ENCODE measurements at regions not wholly inside any gene's neighbourhood (a gene's known extent, or its start where the extent isn't known, plus 50 kb on each side); places are given as distances from the start of the nearest gene placed in this dataset.

DNA sequence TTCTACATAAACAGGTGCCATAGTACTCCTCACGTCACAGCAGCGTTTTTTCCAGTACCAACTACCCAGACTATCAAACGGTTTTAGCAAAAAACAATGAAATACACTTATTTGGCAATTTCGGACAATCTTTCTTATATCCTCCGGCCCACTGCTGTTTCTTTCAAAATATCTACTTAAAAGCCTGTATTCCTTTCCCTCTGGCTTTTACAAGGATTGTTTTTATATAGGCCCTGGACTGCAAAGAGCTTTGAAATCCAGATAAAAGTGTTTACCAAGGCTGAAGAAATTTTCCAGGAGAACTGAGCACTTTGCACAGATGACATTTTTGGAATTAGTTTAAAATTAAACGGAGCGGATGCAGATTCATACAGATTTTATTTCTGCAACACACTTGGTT, 255.9 kb upstream of the STARD13 start:
- no peak overlapping the region for H3K4me3 ChIP-seq (ENCODE audit: low read depth, low read length)
- TF ChIP-seq, protein P1, sequence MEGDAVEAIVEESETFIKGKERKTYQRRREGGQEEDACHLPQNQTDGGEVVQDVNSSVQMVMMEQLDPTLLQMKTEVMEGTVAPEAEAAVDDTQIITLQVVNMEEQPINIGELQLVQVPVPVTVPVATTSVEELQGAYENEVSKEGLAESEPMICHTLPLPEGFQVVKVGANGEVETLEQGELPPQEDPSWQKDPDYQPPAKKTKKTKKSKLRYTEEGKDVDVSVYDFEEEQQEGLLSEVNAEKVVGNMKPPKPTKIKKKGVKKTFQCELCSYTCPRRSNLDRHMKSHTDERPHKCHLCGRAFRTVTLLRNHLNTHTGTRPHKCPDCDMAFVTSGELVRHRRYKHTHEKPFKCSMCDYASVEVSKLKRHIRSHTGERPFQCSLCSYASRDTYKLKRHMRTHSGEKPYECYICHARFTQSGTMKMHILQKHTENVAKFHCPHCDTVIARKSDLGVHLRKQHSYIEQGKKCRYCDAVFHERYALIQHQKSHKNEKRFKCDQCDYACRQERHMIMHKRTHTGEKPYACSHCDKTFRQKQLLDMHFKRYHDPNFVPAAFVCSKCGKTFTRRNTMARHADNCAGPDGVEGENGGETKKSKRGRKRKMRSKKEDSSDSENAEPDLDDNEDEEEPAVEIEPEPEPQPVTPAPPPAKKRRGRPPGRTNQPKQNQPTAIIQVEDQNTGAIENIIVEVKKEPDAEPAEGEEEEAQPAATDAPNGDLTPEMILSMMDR (IDR thresholded peaks at IDR 0.05; ENCODE audit: low read depth, low read length) = no peak
- no peak for DNase-seq (ENCODE audit: low read depth, low spot score)
- in situ Hi-C loops (cut with HindIII; ENCODE audit: low sequenced_read_pairs) = no loop called here

DNA sequence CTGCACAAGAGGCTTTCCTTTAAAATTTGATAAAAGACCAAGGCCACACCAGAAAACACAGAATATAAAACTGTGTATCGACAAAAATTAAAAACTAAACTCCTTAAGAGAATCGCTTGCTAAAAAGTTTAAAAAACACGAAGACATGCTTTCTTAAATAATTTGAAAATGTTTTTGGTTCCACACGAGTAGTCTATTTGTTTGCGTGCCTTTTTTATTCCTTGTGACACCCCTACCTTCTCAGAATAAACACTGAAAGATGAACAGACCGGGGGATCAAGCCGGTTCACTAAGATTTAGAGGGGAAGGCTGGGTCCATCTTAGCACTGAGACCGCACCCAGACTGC, 256.4 kb upstream of the STARD13 start:
- H3K4me3 ChIP-seq (ENCODE audit: low read depth, low read length) = peak overlapping the region; percentile 57
- TF ChIP-seq, protein P1 (IDR thresholded peaks at IDR 0.05; ENCODE audit: low read depth, low read length) = no peak
- in situ Hi-C loops (cut with HindIII; ENCODE audit: low sequenced_read_pairs) = no loop called here
- DNase-seq (ENCODE audit: low read depth, low spot score) = no peak

DNA sequence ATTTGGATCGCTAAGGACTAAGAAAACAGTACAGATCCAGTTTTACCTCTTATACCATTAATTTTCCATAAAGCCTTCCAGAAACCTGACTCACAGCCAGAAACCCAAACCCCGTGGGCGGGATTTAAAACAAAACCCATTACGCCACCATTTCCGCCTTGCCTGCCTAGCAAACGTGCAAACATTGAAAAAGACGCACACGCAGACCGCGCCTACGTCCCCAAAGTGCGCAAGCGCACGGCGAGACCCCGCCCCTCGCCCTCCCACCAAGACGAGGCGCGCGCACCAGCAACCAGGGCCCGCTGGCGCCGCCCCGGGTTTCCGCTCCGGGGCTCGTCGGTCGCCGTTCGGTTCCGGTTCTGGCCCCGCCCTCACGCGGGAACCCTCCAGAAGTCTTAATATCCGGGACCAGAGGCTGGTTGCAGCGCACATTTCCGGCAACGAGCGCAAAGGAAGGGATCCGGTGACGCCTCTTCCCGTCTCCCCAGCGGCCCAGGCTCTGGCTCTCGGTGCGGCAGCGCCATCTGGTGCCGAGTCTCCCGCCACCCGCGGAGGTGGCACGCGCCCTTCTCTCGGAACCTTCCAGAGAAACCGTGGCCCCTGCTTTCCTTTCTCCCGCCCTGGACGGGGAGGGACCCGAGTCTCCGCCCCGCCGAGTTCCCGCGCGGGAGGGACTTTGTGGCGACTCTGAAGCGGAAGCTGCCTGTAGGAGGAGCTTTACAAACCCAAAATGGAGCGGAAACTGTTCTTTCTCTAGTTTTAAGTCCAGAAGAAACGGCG, 256.9 kb upstream of the STARD13 start:
- in situ Hi-C loops (cut with HindIII; ENCODE audit: low sequenced_read_pairs) = no loop called here
- peak overlapping the region; percentile 57 for H3K4me3 ChIP-seq (ENCODE audit: low read depth, low read length)
- peak; percentile 100 for DNase-seq (ENCODE audit: low read depth, low spot score)
- TF ChIP-seq, protein P1 (IDR thresholded peaks at IDR 0.05; ENCODE audit: low read depth, low read length) = peak; percentile 86

DNA sequence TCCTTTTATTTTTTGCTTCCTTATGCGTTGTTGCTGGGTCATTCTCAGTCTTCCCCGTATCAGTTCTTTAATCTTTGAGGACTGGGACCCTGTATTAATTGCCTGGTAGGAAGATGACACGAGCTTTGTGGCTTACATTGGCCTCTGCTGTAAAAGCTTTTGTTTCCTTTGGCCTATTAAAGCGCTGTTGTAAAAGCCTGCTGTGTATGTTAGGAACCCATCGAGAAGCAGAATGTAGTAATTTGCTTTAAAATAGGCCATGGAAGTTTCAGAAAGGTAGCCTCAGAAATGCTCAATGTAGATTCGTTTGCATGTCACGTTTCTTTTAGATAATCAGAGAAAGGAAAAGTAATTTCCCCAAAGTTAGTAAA, 257.5 kb upstream of the STARD13 start:
- in situ Hi-C loops (cut with HindIII; ENCODE audit: low sequenced_read_pairs) = no loop called here
- peak overlapping the region; percentile 57 for H3K4me3 ChIP-seq (ENCODE audit: low read depth, low read length)
- TF ChIP-seq, protein P1 (IDR thresholded peaks at IDR 0.05; ENCODE audit: low read depth, low read length) = no peak
- DNase-seq (ENCODE audit: low read depth, low spot score) = no peak

DNA sequence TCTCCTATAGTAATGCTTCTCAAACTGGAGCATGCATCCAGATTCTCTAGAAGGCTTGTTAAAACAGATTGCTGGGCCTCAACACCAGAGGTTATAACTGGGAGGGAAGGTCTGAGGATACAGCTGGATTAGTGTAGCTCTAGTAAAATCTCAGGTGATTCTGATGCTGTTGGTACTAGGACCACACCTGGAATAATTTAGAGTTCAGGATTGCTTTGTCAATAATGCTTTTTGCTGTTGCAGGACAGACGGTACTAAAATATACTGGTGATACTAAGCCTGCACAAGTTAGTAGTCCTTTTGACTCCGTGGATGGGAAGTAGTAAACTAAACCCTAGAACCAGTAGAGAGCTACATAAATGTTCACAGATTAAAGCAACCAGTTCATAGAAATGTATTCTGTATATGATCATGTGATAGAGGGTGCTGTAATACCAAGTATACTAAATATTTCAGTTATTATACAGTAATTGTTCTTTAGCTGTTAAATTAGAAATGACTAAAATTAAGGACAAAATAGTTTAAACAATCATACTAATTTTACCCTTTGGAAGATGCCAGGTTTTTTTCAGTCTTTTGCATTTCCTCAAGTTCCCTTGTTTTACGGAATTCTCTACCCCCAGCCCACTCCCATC, 258.2 kb upstream of the STARD13 start:
- in situ Hi-C loops (cut with HindIII; ENCODE audit: low sequenced_read_pairs) = no loop called here
- TF ChIP-seq, protein P1 (IDR thresholded peaks at IDR 0.05; ENCODE audit: low read depth, low read length) = no peak
- DNase-seq (ENCODE audit: low read depth, low spot score) = no peak
- no peak overlapping the region for H3K4me3 ChIP-seq (ENCODE audit: low read depth, low read length)

DNA sequence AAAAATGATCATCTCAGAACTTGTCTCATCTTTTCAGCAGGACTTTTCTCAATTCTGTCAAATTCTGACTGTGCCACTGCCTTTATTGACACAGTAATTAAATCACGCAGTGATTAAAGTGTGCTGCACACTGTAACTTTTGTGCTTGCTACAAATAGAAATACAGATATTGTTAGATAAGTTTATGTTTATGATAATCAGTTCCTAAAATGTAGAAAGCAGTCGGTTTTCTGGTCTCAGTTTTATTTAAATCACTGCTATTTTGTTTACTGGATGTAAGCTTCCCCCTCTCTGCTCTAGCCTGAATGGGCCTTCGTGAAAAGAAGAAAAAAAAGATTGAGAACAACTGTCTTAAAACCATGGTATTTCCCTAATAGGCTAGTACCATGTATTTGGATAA, 258.8 kb upstream of the STARD13 start:
- in situ Hi-C loops (cut with HindIII; ENCODE audit: low sequenced_read_pairs) = no loop called here
- no peak overlapping the region for H3K4me3 ChIP-seq (ENCODE audit: low read depth, low read length)
- no peak for DNase-seq (ENCODE audit: low read depth, low spot score)
- TF ChIP-seq, protein P1 (IDR thresholded peaks at IDR 0.05; ENCODE audit: low read depth, low read length) = no peak

Data from astrocyte of the spinal cord (primary cell).